ENCODE measurements at regions not wholly inside any gene's neighbourhood (a gene's known extent, or its start where the extent isn't known, plus 50 kb on each side); places are given as distances from the start of the nearest gene placed in this dataset.

DNA sequence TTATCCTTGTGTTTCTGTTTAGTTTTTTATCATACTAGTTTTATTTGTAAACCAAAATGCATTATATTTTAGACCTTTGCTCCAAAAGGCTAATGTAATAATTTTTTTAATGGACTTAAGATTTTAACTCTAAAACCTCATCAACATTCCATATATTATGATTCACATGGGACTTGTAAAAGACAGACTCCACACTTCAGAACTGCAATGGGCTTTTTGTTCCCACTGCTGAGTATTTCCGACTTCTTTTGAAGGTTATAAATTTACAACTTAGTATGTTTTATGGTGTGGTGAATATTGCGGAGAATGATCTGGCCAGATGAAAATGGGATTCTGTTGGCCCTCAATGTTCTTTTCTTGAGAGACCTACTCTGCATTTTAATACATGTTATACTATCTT is 678.5 kb downstream of the USP25 start:
- TF ChIP-seq, protein P1, sequence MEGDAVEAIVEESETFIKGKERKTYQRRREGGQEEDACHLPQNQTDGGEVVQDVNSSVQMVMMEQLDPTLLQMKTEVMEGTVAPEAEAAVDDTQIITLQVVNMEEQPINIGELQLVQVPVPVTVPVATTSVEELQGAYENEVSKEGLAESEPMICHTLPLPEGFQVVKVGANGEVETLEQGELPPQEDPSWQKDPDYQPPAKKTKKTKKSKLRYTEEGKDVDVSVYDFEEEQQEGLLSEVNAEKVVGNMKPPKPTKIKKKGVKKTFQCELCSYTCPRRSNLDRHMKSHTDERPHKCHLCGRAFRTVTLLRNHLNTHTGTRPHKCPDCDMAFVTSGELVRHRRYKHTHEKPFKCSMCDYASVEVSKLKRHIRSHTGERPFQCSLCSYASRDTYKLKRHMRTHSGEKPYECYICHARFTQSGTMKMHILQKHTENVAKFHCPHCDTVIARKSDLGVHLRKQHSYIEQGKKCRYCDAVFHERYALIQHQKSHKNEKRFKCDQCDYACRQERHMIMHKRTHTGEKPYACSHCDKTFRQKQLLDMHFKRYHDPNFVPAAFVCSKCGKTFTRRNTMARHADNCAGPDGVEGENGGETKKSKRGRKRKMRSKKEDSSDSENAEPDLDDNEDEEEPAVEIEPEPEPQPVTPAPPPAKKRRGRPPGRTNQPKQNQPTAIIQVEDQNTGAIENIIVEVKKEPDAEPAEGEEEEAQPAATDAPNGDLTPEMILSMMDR (IDR thresholded peaks at IDR 0.05), result no peak
- TF ChIP-seq POLR2A (IDR thresholded peaks at IDR 0.05), result no peak
